Keratinocyte (primary cell): ENCODE measurements at regions not wholly inside any gene's neighbourhood (a gene's known extent, or its start where the extent isn't known, plus 50 kb on each side); places are given as distances from the start of the nearest gene placed in this dataset.

Source experiments
- EZH2 ChIP-seq: IDR thresholded peaks from one replicate; pipeline ENCODE4 v1.6.1; 2012; ENCODE audit warnings: inconsistent platforms, mild to moderate bottlenecking, low read length, moderate library complexity
- TF ChIP-seq, protein P1 (sequence below), 3 experiments: IDR thresholded peaks in 1 of 3; conservative IDR thresholded peaks in 1 of 3; optimal IDR thresholded peaks in 1 of 3; 2 replicates in 2 of 3; 3 replicates in 1 of 3; pipeline versions ENCODE3 to v1.5.1; 2011; ENCODE audit warnings: low read length in 3 of 3, mild to moderate bottlenecking in 3 of 3, moderate library complexity in 2 of 3, control low read depth in 1 of 3, inconsistent platforms in 1 of 3; ENCODE audit not compliant: insufficient read depth in 2 of 3; ENCODE audit errors: extremely low read depth in 1 of 3

GRCh38 chr7:155953501-155953778 is 141.2 kb upstream of the SHH start:
- TF ChIP-seq, protein P1, sequence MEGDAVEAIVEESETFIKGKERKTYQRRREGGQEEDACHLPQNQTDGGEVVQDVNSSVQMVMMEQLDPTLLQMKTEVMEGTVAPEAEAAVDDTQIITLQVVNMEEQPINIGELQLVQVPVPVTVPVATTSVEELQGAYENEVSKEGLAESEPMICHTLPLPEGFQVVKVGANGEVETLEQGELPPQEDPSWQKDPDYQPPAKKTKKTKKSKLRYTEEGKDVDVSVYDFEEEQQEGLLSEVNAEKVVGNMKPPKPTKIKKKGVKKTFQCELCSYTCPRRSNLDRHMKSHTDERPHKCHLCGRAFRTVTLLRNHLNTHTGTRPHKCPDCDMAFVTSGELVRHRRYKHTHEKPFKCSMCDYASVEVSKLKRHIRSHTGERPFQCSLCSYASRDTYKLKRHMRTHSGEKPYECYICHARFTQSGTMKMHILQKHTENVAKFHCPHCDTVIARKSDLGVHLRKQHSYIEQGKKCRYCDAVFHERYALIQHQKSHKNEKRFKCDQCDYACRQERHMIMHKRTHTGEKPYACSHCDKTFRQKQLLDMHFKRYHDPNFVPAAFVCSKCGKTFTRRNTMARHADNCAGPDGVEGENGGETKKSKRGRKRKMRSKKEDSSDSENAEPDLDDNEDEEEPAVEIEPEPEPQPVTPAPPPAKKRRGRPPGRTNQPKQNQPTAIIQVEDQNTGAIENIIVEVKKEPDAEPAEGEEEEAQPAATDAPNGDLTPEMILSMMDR (optimal IDR thresholded peaks at IDR 0.05 in 1 of 3, IDR thresholded peaks at IDR 0.05 in 1 of 3, conservative IDR thresholded peaks at IDR 0.05 in 1 of 3; ENCODE audit: extremely low read depth in 1 of 3, insufficient read depth in 2 of 3, low read length in 3 of 3) = no peak
- no peak for TF ChIP-seq EZH2
